ENCODE measurements at regions not wholly inside any gene's neighbourhood (a gene's known extent, or its start where the extent isn't known, plus 50 kb on each side); places are given as distances from the start of the nearest gene placed in this dataset.

DNA sequence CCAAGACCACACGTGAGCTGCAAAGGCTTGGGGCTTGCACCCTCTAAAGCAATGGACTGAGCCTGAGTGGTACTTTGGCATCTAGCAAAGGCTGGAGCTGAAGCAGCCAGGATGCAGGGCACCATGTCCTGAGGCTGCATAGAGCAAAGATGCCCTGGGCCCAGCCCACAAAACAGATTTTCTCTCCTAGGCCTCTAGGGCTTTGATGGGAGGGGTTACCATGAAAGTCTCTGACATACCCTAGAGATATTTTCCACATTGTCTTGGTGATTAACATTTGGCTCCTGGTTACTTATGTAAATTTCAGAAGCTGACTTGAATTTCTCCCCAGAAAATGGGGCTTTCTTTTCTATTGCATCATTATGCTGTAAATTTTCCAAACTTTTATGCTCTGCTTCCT is 438.3 kb downstream of the SLC16A7 start:
- H3K4me3 Mint-ChIP-seq, result no peak overlapping the region
- H3K27ac Mint-ChIP-seq, result no peak overlapping the region
- peaks cover 55% of the 10 kb centered on the region for H3K9me3 Mint-ChIP-seq
- no peaks in the 10 kb centered on the region for H3K4me1 Mint-ChIP-seq (ENCODE audit: low read depth)
- no peaks in the 10 kb centered on the region for H3K36me3 Mint-ChIP-seq (ENCODE audit: low read depth)
- intact Hi-C loops (cut with micrococcal nuclease), result no loop called here
- no peaks in the 10 kb centered on the region for H3K27me3 Mint-ChIP-seq

DNA sequence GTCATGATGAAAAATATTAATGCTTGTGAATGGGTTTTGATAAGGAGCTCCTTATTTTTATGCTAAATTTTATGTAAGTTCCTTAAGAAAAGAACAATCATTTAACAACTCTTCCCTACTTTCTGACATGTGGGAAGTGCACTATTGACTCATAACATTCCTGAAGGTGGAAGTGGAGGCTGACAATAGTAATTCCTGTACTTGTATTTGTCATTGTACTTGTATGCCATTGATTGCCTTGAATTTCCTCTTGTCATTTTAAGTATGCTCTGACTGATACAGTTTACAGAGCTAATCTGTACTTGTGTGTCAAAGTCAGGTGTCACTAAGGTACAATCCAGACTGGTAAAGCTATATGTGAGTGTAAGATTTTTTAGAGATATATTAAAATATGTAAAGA is 440.0 kb downstream of the SLC16A7 start:
- H3K4me3 Mint-ChIP-seq, result no peak overlapping the region
- no peaks in the 10 kb centered on the region for H3K27me3 Mint-ChIP-seq
- no peak overlapping the region for H3K27ac Mint-ChIP-seq
- no peaks in the 10 kb centered on the region for H3K4me1 Mint-ChIP-seq (ENCODE audit: low read depth)
- peaks cover 55% of the 10 kb centered on the region for H3K9me3 Mint-ChIP-seq
- intact Hi-C loops (cut with micrococcal nuclease), result no loop called here
- no peaks in the 10 kb centered on the region for H3K36me3 Mint-ChIP-seq (ENCODE audit: low read depth)

- H3K27me3 Mint-ChIP-seq, result no peaks in the 10 kb centered on the region
- no peak overlapping the region for H3K27ac Mint-ChIP-seq
- H3K4me3 Mint-ChIP-seq, result no peak overlapping the region
- H3K36me3 Mint-ChIP-seq (ENCODE audit: low read depth), result no peaks in the 10 kb centered on the region
- H3K4me1 Mint-ChIP-seq (ENCODE audit: low read depth), result no peaks in the 10 kb centered on the region
- intact Hi-C loops (cut with micrococcal nuclease), result no loop called here
- peaks cover 14% of the 10 kb centered on the region for H3K9me3 Mint-ChIP-seq
Observed at GRCh38 chr12:60042835-60043234, 447.0 kb downstream of the SLC16A7 start.

DNA sequence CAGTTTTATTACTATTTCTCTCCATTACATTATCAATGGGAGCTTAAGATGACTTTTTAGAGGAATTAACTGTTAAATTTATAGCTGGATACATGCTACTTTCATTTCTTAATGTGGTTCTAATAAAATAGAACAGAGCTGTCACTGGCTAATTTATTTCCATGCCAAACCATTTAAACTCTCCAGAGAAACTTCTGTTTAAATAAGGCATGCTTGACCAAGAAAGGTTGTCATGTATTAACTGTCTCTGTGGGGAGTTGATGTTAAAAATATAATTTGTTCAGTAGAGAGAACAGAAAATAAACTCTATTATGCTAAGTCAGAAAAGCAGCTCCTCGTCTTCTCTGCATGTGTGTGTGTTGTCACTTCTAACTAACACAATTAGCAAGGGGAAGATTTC is 447.4 kb downstream of the SLC16A7 start:
- Mint-ChIP-seq H3K4me1 (ENCODE audit: low read depth) (no peaks in the 10 kb centered on the region), H3K27me3 (no peaks in the 10 kb centered on the region), H3K4me3 (no peak overlapping the region), H3K9me3 (peaks cover 10% of the 10 kb centered on the region), H3K36me3 (ENCODE audit: low read depth) (no peaks in the 10 kb centered on the region), H3K27ac (no peak overlapping the region)
- intact Hi-C loops (cut with micrococcal nuclease), result no loop called here

- Mint-ChIP-seq H3K27me3 (no peaks in the 10 kb centered on the region), H3K9me3 (peaks cover 14% of the 10 kb centered on the region), H3K27ac (no peak overlapping the region), H3K4me1 (ENCODE audit: low read depth) (no peaks in the 10 kb centered on the region), H3K36me3 (ENCODE audit: low read depth) (no peaks in the 10 kb centered on the region), H3K4me3 (no peak overlapping the region)
- intact Hi-C loops (cut with micrococcal nuclease), result no loop called here
Observed at GRCh38 chr12:60052483-60052882, 456.7 kb downstream of the SLC16A7 start.

DNA sequence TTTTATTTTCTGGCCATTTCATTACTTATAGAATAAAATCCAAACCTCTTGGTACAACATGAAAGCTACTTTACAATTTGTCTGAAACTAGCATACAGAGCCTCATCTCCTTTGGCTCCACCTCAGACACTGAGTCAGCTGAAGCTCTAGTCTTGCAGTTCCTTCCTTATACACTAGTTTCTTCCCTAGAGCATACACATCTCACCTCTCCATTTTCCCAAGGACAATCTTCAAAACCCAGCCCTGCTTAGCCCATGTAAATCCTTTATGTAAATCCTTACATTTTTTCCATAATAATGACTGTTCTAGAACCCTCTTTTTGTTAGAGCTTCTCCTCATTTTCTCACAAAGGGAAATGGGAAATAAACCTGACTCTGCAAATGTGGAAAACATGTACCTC is 463.4 kb downstream of the SLC16A7 start:
- no peak overlapping the region for H3K4me3 Mint-ChIP-seq
- H3K27ac Mint-ChIP-seq, result no peak overlapping the region
- H3K27me3 Mint-ChIP-seq, result no peaks in the 10 kb centered on the region
- intact Hi-C loops (cut with micrococcal nuclease), result no loop called here
- H3K4me1 Mint-ChIP-seq (ENCODE audit: low read depth), result no peaks in the 10 kb centered on the region
- peaks cover 20% of the 10 kb centered on the region for H3K9me3 Mint-ChIP-seq
- no peaks in the 10 kb centered on the region for H3K36me3 Mint-ChIP-seq (ENCODE audit: low read depth)

DNA sequence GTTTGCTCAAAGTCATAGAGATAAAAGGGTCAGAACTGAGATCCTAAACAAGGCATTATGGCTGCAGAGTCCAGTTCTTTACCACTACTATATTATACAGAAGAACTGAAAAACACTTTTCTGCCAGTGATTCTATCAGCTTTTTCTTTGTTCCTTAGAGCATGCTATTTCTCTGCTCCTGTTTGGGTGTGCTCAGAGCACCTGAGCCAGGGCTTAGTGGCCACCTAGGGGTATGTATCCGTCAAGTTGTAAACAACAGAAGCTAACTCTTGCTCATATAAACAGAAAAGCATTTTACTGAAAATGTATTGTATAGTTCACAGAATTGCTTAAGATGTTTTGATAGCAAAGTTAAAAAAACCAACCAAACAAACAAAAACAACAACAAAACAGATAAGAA is 470.8 kb downstream of the SLC16A7 start:
- Mint-ChIP-seq H3K9me3 (no peaks in the 10 kb centered on the region), H3K4me3 (no peak overlapping the region), H3K4me1 (ENCODE audit: low read depth) (no peaks in the 10 kb centered on the region), H3K36me3 (ENCODE audit: low read depth) (no peaks in the 10 kb centered on the region), H3K27me3 (no peaks in the 10 kb centered on the region), H3K27ac (no peak overlapping the region)
- intact Hi-C loops (cut with micrococcal nuclease), result no loop called here

DNA sequence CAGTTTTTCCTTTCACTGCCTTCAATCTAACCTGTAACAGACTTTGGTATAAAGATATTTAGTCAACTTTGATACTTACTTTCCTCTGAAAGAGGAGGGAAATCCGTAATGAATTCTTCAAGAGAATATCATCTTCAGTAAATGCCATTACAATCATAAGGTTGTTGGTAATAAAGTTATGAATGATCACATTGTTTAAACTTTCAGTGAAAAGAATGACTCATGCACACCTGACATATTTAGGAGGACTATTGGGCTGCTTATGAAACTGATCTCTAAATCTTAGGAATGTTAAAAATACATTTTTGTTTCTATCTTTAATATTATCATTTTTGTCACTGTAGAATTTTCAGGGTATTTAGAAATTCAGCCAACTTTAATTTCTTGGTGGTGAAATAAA is 474.7 kb downstream of the SLC16A7 start:
- no peaks in the 10 kb centered on the region for H3K36me3 Mint-ChIP-seq (ENCODE audit: low read depth)
- intact Hi-C loops (cut with micrococcal nuclease), result no loop called here
- no peaks in the 10 kb centered on the region for H3K27me3 Mint-ChIP-seq
- H3K9me3 Mint-ChIP-seq, result no peaks in the 10 kb centered on the region
- H3K4me3 Mint-ChIP-seq, result no peak overlapping the region
- no peaks in the 10 kb centered on the region for H3K4me1 Mint-ChIP-seq (ENCODE audit: low read depth)
- no peak overlapping the region for H3K27ac Mint-ChIP-seq

DNA sequence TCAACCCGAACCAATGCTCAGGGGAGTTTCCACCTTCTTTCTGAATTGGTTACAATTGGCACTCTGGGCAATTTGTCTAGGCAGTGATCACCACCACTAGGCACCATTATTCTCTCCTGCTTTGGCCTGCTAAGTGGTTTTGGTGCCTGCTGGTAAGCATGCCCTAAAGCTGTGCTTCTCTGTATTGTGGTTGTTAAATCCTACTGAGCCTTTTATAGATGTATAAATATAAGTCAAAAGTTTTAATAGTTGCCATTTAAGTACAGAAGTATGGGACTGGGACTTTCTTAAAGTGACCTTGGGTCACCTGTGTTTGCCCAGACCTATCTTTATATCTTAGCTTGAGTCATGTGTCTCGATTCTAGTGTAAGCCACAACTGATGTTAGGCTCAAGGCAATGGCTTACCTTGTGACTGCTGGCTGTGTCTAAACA is 475.9 kb downstream of the SLC16A7 start:
- Mint-ChIP-seq H3K27ac (no peak overlapping the region), H3K9me3 (no peaks in the 10 kb centered on the region), H3K36me3 (ENCODE audit: low read depth) (no peaks in the 10 kb centered on the region), H3K27me3 (no peaks in the 10 kb centered on the region), H3K4me1 (ENCODE audit: low read depth) (no peaks in the 10 kb centered on the region), H3K4me3 (no peak overlapping the region)
- intact Hi-C loops (cut with micrococcal nuclease), result no loop called here

DNA sequence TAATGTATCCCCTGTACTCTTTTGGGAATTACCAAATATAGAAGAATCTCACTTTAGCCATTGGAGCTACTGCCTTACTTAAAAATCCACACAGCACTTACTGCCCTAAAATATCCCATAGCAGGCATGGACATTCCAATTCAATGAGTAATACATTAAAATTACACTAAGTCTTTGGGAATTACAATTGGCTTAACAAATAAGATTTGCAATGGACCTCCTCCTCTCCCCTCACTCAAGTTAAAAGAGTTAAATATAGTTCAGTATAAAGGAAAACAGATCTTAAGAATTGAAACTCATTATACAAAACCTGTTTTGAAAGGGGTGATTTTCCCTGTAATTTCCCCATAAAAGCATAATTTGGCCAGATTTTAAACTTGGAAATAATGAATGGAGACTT is 477.1 kb downstream of the SLC16A7 start:
- Mint-ChIP-seq H3K27ac (no peak overlapping the region), H3K36me3 (ENCODE audit: low read depth) (no peaks in the 10 kb centered on the region), H3K4me1 (ENCODE audit: low read depth) (peaks cover 5% of the 10 kb centered on the region), H3K9me3 (no peaks in the 10 kb centered on the region), H3K27me3 (no peaks in the 10 kb centered on the region), H3K4me3 (no peak overlapping the region)
- intact Hi-C loops (cut with micrococcal nuclease), result no loop called here

DNA sequence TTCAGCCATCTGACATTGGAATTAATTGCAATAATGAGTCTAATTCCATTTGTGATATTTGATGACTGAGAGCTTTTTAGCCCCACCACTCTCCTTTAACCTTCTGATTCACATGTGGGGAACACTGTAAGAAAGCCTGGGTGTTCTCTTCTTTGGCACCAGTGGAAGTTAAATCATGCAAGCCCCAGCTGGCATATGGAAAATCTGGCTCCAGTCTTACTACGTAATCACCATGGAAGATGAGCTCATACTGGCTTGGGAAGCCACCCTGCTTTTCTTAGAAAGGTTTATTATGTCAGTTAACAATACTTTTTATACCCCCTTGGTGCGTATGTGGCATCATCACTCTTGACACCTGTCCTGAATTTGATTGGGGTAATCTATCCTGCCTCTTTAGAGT is 479.3 kb downstream of the SLC16A7 start:
- Mint-ChIP-seq H3K27ac (no peak overlapping the region), H3K36me3 (ENCODE audit: low read depth) (no peaks in the 10 kb centered on the region), H3K4me3 (no peak overlapping the region), H3K9me3 (no peaks in the 10 kb centered on the region), H3K27me3 (no peaks in the 10 kb centered on the region), H3K4me1 (ENCODE audit: low read depth) (peaks cover 13% of the 10 kb centered on the region)
- intact Hi-C loops (cut with micrococcal nuclease), result no loop called here

DNA sequence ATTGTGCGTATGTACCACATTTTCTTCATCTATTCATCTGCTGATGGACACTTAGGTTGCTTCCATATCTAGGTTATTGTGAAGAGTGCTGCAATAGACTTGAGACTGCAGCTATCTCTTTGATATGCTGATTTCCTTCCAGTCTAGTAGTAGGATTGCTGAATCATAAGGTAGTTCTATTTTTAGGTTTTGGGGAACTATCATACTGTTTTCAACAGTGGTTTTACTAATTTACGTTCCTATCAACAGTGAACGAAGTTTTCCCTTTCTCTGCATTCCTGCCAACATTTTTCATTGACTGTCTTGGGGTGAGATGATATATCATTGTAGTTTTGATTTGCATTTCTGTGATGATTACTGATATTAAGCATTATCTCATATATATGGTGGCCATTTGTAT is 482.2 kb downstream of the SLC16A7 start:
- no peak overlapping the region for H3K27ac Mint-ChIP-seq
- peaks cover 10% of the 10 kb centered on the region for H3K9me3 Mint-ChIP-seq
- H3K36me3 Mint-ChIP-seq (ENCODE audit: low read depth), result no peaks in the 10 kb centered on the region
- intact Hi-C loops (cut with micrococcal nuclease), result no loop called here
- H3K4me1 Mint-ChIP-seq (ENCODE audit: low read depth), result peaks cover 13% of the 10 kb centered on the region
- H3K27me3 Mint-ChIP-seq, result no peaks in the 10 kb centered on the region
- H3K4me3 Mint-ChIP-seq, result no peak overlapping the region

- H3K4me3 Mint-ChIP-seq, result no peak overlapping the region
- no peaks in the 10 kb centered on the region for H3K4me1 Mint-ChIP-seq (ENCODE audit: low read depth)
- H3K27me3 Mint-ChIP-seq, result no peaks in the 10 kb centered on the region
- no peaks in the 10 kb centered on the region for H3K9me3 Mint-ChIP-seq
- no peak overlapping the region for H3K27ac Mint-ChIP-seq
- no peaks in the 10 kb centered on the region for H3K36me3 Mint-ChIP-seq (ENCODE audit: low read depth)
- intact Hi-C loops (cut with micrococcal nuclease), result no loop called here
Observed at GRCh38 chr12:60093428-60093827, 497.6 kb downstream of the SLC16A7 start.

DNA sequence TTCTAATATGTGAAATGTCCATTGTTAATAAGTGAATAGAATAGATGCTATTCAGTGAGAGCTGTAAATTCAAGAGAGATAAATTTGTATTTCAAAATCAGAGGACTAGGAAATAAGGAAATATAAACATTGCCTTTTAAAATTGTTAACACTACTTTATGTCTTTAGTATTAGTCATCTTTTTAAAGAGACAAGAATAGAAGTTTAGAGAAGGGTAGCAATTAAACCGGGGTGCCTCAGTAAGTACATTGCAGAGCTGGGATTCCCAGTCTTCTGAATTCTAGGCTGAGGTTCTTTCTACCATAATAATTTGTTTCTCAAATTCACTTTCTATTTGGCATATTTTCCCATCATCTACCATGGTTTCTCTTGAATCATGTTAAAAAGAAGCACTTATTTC is 498.6 kb downstream of the SLC16A7 start:
- H3K27ac Mint-ChIP-seq, result no peak overlapping the region
- H3K36me3 Mint-ChIP-seq (ENCODE audit: low read depth), result no peaks in the 10 kb centered on the region
- H3K9me3 Mint-ChIP-seq, result peaks cover 5% of the 10 kb centered on the region
- no peaks in the 10 kb centered on the region for H3K27me3 Mint-ChIP-seq
- H3K4me3 Mint-ChIP-seq, result no peak overlapping the region
- no peaks in the 10 kb centered on the region for H3K4me1 Mint-ChIP-seq (ENCODE audit: low read depth)
- intact Hi-C loops (cut with micrococcal nuclease), result no loop called here

DNA sequence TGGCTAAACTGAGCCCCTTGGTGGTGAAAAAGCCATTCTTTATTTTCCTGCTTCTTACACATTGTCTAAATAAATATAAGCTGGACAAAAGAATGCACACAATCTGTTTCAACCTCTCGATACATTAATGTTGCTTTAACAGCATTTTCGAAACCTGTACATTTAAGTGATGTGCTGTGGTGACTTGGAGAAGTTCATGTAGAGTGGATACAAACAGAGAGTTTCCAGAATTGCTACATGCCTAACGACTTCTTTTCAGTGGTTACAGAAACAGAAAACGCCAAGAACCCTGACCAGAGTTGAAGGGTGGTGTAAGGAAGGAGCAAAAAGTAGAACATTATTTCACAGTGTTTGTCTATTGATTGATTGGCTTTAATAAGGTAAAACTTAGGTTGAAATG is 500.9 kb downstream of the SLC16A7 start:
- H3K36me3 Mint-ChIP-seq (ENCODE audit: low read depth), result no peaks in the 10 kb centered on the region
- no peak overlapping the region for H3K27ac Mint-ChIP-seq
- H3K27me3 Mint-ChIP-seq, result no peaks in the 10 kb centered on the region
- no peaks in the 10 kb centered on the region for H3K4me1 Mint-ChIP-seq (ENCODE audit: low read depth)
- intact Hi-C loops (cut with micrococcal nuclease), result no loop called here
- H3K9me3 Mint-ChIP-seq, result peaks cover 10% of the 10 kb centered on the region
- no peak overlapping the region for H3K4me3 Mint-ChIP-seq

DNA sequence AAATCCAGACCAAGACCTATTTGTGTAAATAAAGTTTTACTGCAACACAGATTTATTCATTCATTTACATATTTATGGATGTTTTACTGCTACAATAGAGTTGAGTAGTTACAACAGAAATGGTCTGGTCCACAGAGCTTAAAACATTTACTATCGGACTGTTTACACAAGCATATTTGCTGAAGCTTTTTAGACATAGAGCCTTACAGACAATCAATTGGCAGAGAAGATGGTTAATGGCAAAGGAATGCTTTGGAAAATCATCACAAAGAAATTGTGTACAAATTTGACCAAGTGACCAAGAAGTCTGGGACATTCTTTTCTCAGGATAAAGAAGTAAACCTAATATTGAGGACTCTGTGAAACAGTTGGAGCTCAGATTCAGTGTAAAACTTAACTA is 504.3 kb downstream of the SLC16A7 start:
- intact Hi-C loops (cut with micrococcal nuclease), result no loop called here
- no peaks in the 10 kb centered on the region for H3K27me3 Mint-ChIP-seq
- no peaks in the 10 kb centered on the region for H3K36me3 Mint-ChIP-seq (ENCODE audit: low read depth)
- H3K4me3 Mint-ChIP-seq, result no peak overlapping the region
- H3K27ac Mint-ChIP-seq, result no peak overlapping the region
- no peaks in the 10 kb centered on the region for H3K4me1 Mint-ChIP-seq (ENCODE audit: low read depth)
- H3K9me3 Mint-ChIP-seq, result peaks cover 10% of the 10 kb centered on the region
